HG03025 (cell line): ENCODE measurements at regions not wholly inside any gene's neighbourhood (a gene's known extent, or its start where the extent isn't known, plus 50 kb on each side); places are given as distances from the start of the nearest gene placed in this dataset.
A peak's percentile ranks its signal among the peaks of the same experiment; 100 is the strongest.
"Not testable (repeated sequence)": the region's sequence is repeated elsewhere in the genome, so short reads cannot be mapped to it uniquely, and the experiment has no call there.

ENCODE experiments used
- ATAC-seq: cut with Tn5 transposase; IDR thresholded peaks from one replicate; pipeline ENCODE4 v1.9.1; 2021; ENCODE audit warnings: mild to moderate bottlenecking, moderate library complexity; ENCODE audit not compliant: unreplicated experiment, low FRiP score

DNA sequence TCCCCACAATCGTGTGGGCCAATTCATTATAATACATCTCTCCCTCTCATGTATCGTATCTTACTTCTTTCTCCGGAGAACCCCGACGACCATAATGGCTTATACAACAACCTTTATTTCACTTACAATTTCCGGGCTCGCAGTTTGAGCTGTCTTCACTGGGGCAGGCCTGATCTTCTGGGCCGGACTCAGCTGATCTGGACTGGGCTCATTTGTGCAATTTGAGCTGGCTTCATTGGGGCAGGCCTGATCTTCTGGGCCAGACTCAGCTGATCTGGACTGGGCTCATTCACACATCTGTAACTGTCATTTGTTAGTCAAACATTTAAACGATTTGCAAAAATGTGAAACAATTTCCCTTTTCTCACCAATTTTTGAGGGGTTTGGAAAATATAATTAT is 171.5 kb upstream of the FRG1 start:
- no peak for ATAC-seq

DNA sequence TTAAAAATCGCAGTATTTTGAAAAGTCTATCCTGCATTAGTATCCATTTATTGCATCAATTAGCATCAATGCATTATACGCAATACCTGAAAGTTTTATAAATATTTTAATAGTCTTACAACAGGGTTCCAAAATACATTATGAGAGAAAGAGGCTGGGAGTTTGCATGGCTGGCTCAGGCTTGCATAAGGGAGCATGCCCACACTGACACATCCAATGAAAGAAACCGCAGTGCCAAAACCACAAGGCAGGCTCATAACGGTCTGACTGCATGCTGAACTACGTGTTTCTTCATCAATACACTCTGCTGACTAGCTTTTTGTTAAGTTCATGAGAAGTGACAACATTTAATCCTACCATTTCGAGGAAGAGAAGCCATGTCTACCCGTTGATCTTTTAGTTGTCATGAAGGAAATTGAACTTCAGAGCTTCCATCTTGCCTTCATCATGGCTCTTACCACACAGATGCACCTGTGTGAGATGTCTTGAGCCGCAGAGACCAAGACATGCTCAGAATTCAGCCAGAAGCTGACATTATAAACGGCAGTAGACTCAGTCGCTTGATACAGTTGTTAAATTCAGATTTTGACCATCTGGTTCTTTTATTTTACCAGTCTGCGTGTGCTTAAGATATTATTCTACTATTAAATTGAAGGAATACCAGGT is 168.8 kb upstream of the FRG1 start:
- no peak for ATAC-seq

DNA sequence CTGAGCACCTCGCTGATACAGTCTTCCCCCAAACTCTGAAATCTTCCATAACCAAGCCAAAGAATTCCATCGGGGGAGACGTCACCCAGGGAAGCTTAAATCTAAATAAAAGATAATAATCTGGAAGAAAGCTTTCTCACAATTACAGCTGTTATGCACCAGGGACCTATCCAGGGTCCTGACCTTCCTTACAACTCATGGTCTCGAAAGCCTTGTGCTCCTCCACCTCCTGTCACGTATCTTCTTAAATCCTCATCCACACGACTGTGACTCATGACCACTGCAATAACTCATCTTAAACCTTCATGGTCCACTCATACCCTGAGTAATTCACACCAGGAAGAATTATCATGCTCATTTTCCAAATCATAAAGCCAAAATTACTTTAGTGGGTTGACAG is 166.8 kb upstream of the FRG1 start:
- ATAC-seq: no peak

- ATAC-seq: no peak
Observed at GRCh38 chr4:189779281-189779980, 161.2 kb upstream of the FRG1 start.

DNA sequence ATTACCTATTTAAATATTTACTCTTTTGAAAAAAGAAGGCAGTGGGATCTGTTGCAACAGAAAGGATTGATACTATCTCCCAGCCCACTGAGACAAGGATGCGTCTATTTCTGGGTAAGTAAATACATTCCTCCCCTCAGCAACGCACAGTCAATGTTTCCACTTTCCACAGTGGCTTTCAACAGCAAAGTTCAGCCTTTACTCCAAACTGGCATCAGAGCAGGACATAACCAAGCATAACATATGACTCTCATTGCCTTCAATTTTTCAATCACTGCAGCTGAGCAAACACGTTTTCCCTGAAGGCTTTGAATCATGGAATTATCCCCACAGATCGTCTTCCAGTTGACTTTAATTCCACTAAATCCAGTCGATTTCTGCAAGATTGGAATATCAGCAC is 160.3 kb upstream of the FRG1 start:
- ATAC-seq: no peak

DNA sequence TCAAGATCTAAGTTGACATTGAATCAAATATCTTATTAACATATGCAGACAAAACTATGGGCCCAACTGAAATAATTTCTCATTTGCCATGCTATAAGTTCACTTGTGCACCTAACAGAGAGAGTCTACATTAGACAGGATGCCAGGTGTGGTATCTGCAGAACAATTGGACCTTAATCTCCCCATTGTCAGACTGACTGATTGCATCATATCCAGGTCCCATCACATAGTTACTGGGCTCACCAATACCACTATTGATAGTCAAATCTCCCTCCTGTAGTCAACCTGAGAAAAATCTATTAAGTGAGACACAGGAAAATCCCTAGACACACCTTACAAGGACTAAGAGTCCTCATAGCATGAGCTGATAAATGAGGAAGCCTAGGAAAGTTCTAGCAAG is 156.0 kb upstream of the FRG1 start:
- no peak for ATAC-seq

DNA sequence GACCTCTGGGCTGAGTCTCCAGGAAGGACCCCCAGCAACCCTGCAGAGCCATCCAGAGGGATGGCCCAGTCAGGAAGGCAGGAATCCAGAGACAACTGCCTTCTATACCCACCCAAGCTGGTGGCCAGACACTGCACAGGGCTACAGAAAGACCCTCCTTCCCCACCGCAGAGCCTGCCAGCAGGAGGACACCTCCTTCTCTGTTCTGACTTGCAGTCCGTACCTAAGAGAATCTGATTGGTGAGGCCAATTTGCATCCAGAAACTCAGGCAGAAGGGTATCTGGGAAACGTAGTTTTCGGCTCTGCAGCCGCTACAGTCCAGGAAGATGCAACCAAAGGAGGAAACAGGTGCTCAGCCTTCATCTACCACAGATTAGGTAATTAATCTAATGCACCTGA is 155.4 kb upstream of the FRG1 start:
- no peak for ATAC-seq

- no peak for ATAC-seq
Observed at GRCh38 chr4:189786447-189786846, 154.2 kb upstream of the FRG1 start.

DNA sequence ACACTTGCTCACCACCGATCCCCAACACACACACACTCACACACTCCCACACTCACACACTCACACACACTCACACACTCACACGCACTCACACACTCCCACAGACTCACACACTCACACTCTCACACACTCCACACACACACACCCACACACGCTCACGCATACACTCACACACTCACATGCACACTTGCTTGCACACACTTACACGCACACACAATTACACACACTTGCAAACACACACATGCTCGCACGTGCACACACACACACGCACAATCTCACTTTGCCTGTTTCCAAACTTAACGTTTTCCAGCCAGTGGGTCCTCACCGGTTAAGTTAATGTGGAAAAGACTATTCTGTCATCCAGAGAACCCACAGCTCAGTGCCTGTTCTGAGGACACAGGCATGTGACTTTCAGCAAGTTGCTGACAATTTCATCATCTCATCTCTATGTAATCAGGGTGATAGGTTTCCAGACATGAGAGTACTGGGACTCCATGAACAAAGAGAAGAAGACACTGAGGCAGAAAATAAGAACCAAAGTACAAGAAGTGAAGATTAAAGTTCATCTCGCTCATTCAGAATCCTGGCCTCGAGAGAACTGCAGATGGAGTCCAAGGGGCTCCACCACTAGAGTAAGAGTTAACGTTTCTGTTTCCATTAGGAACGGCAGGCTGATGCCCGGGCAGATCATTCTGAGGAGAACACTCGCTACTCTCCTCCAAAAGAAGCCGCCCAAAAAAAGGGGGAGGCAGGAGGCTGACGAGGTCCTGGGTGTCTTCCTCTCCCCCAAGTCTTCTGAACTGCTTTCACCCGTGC is 153.2 kb upstream of the FRG1 start:
- ATAC-seq: no peak

DNA sequence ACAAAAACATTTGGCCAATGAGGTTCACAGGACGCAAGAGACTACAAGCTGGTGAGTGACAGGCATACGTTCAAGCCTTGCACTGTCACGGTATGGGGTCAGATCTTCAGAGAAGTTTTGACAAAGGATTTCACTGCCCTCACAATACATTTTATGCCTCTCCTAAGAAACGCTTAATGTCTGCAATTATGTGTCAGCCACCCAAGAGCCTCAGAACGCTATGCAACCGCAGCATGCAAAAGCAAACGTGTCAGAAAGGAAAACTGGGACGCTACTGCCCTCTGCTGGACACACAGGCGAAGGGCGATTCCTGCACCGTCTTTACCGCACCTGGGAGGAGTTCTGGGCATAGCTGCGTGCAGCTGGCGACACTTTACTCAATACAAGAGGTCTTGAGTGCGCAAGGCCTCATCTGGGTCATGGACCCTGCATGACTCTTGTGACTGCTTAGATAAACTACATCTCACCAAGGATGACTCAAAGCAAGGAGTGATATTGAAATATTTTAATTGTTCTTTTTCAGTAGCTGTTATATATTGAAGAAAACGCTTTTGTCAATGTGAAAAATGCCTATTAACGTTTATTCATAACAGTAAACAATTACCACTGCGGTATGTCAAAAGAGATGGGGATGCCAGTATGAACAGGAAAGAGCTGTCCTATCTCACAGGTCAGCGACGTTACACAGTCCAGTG is 147.6 kb upstream of the FRG1 start:
- peak; percentile 88 for ATAC-seq

GRCh38 chr4:189800545-189801088 is 140.1 kb upstream of the FRG1 start:
- ATAC-seq: no peak

GRCh38 chr4:189802884-189803283 is 137.8 kb upstream of the FRG1 start:
- no peak for ATAC-seq

- ATAC-seq: no peak
Observed at GRCh38 chr4:189804894-189805293, 135.8 kb upstream of the FRG1 start.

DNA sequence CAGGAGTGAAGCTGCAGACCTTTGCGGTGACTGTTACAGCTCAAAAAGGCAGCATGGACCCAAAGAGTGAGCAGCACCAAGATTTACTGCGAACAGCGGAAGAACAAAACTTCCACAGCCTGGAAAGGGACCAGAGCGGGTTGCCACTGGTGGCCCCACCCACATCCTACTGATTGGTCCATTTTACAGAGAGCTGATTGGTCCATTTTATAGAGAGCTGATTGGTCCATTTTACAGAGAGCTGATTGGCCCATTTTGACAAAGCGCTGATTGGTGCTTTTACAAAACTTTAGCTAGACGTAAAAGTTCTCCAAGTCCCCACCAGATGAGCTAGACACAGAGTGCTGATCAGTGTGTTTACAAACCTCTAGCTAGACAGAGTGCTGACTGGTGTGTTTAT is 134.2 kb upstream of the FRG1 start:
- no peak for ATAC-seq

- ATAC-seq: no peak
Observed at GRCh38 chr4:189807031-189807430, 133.6 kb upstream of the FRG1 start.

- no peak for ATAC-seq
Observed at GRCh38 chr4:189809241-189809735, 131.4 kb upstream of the FRG1 start.

- no peak for ATAC-seq
Observed at GRCh38 chr4:189809839-189810238, 130.8 kb upstream of the FRG1 start.

DNA sequence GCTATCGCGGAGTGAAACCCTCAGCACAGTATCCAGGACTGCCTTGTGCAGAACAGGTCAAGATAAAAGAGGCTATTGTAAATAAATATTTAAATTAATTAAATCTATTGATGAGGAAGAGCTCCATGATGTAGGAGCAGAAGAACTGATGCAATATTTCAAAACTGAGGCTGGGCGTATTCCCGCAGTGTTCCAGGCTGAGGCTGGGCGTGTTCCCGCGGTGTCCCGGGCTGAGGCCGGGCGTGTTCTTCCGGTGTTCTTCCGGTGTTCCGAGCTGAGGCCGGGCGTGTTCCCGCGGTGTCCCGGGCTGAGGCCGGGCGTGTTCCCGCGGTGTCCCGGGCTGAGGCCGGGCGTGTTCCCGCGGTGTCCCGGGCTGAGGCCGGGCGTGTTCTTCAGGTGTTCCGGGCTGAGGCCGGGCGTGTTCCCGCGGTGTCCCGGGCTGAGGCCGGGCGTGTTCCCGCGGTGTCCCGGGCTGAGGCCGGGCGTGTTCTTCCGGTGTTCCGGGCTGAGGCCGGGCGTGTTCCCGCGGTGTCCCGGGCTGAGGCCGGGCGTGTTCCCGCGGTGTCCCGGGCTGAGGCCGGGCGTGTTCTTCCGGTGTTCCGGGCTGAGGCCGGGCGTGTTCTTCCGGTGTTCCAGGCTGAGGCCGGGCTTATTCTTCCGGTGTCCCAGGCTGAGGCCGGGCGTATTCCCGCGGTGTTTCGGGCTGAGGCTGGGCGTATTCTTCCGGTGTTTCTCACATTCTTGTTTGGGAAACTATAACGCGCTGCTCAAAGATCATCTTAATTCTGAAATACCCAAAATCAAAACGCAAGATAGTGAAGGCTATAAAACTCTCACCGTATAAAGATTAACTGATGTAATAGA is 130.1 kb upstream of the FRG1 start:
- ATAC-seq: not testable (repeated sequence)

DNA sequence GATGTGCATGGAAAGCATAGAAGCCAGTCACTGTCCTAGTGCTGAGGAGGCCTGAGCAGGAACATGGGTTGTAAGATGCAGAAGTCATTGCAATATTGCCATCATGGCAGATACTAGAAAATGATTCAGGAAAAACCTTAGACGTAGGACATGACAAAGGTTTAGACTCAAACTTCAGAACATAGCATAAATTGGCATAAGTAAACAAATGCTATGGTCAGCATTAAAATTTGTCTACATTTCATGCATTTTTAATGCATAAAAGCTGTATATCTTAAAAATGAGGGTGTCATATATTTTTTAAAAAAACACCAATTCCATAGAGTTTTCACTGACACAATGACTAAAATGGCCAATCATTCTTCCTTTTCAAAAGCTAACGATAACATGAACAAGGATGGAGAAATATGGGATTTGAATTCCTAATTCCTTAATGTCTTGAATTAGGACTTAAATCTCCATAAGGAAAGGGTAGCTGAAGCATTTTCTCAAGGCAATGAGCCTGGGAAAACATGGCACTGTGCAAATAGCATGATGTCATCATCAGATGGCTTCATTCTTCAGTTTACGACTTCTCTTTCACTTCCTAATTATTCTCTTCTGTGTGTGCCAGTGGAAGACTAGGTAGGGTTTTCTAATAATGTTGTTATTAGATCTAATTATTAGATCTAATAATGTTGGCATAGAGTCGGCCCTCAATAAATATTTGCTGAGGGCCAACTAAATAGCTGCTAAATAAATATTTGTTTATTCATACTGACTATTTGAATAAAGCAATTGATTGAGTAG is 125.1 kb upstream of the FRG1 start:
- ATAC-seq: no peak
